HG02973 (cell line): ENCODE measurements at regions not wholly inside any gene's neighbourhood (a gene's known extent, or its start where the extent isn't known, plus 50 kb on each side); places are given as distances from the start of the nearest gene placed in this dataset.
A peak's percentile ranks its signal among the peaks of the same experiment; 100 is the strongest.

Experiments used
- ATAC-seq: cut with Tn5 transposase; IDR thresholded peaks from one replicate; pipeline ENCODE4 v1.9.1; 2021; ENCODE audit warnings: moderate library complexity; ENCODE audit not compliant: unreplicated experiment

DNA sequence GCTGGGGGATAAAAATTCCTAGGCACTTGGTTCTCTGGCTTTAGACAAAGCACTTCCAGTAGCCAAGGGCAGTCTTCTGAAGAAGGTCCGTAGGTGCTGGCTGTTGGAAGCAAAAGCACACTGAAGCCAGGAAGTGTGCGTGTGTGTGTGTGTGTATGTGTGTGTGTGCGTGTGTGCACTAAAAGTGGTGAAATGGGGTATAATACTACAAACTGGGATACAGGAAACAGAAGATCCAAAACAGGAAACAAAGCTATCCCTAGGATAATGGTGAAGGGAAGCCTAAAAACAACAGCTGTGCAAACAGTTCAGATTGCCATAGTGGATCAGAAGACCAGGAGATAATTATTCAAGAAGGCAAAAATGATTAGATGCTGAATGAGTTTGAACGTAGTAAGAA is 103.4 kb downstream of the IL20RB start:
- no peak for ATAC-seq

DNA sequence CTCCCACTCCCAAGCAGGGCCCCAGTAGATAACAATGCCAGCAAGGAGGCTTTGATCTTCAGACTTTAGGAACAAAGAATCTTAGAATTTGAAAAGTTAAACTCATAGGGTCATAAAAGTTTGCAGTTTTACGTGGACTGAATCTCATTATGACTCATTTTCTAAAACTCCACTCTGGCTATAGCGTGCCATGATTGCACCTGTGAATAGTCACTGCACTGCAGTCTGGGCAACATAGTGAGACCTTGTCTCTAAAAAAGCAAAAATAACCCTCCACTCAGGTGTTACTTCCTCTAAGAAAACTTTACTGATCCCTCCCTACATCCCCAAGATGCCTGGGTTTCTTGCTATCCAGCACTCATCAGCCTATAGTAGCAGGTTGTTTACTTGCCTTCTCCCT is 104.5 kb downstream of the IL20RB start:
- peak; percentile 92 for ATAC-seq

DNA sequence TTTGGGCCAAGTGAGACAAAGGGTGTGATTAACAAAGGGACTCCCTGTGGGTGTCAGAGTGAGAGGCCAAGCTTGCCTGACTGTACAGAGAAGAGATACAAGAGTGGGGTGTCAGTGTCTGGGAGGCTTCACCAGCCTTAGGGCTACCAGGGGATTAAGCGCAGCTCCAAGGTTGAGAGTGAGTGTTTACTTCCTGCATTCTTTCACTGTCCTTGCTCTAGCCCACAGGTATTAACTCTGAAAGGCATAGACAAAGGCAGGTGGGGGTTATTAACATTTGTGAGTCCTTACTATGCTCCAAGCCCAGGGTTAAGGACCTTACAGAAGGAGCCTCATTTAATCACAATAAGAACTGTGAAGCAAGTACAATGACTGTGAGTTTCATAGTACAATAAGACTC is 107.6 kb downstream of the IL20RB start:
- ATAC-seq: no peak

DNA sequence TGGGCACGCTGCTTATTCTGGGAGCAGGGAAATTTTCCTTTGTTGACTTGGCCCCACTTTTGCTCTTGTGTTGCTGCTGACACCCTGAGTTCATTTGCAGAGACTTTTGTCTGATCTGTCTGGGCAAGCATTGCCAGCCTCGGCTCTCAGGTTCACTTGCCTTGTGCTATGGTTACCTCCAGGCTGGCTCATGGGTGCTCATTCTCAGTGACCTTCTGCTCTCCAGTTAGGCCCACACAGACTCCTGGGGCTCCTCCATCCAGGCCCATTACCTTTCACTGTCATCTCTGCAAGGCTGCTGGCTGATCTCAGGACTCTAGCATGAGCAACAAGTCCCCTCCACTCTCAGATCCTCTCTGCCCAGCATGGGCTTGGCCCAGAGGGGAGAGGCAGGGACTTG is 108.3 kb downstream of the IL20RB start:
- ATAC-seq: no peak

DNA sequence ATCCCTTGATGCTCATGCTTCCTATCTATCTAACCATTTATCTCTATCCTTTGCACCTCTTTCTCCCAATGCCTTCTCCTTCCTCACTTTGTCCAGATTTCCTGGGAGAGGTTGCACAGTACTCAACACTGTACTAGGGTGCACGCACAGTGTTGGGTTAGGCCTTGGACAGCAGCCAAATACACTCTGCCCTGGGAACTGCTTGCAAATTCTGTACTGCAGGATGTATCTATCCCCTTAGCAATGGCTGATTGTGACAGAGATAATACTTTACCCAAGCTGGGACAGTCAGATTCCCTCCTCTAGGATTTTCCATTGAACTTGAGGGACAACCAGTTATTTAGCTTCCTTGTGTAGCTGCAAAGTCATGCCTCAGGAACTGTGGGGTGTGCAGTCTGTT is 113.3 kb downstream of the IL20RB start:
- ATAC-seq: no peak

DNA sequence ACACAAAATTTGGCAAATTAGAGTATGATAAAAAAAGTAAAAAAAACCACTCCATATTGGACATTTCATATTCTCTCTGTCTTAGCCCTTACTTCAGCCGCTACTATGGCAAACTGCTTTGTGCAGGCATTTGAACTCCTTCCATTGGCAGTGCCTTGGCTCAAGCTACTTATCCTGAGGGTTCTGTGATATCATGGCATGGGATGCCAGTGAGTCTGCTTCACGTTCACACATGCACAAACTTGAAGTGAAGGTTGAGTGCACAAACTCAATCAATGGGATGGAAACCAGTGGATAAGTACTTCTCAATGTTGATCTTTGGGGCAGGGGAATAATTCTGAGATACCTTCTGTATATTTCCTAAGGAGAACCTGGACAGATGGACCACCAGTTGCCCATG is 117.2 kb downstream of the IL20RB start:
- no peak for ATAC-seq

DNA sequence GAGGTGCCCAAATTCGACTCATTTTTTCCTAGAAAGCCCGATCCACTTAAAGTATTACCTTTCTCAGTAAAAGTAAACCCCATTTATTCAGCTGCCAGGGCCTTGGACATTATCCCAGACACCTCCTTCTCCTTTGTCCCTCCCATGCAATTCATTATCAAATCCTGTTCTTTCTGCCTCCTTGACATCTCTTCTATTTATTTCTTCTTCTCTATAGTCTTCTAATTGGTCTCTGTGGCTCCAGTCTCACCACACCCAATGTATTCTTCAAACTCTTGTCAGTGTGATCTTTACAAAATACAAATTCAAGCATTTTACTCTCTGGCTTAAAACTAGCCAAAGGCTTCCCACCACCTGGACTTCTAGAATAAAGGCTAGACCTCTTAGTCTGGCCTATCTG is 120.3 kb downstream of the IL20RB start:
- ATAC-seq: no peak

DNA sequence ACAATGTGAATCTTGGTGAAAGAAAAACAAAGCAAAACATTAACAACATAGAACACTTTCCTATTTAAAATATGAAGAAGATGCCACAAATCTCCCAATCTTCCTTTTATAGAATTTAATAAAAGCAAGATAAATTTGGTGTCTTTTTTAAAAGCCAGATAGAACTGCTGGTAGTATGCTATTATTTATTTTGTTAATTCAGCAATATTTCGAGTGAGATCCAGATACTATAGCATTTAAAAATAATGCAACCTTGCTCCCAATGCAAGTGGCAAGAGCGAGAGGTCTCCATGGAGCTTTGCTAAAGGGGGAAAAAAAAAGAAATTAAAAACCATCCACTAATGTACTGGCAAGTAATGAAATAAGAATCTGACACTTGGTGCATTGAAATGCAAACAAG is 121.8 kb downstream of the IL20RB start:
- no peak for ATAC-seq

DNA sequence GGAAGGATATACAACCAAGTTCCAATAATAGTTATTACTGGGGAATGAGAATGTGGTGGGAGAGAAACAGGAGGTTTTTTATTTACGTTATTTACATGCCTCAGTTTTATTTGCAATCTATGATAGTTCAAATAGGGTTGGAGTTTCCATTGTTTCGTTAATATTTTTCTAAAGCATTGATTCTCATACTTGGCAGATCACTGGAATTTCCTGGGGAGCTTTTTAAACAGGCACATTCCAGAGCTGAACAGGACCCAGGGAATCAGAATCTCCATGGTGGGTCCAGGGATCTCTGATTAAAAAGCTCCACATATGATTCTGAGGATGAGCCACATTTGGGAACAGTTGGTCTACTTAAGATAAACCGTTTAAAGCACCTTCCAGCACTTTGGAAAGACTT is 123.9 kb downstream of the IL20RB start:
- no peak for ATAC-seq

DNA sequence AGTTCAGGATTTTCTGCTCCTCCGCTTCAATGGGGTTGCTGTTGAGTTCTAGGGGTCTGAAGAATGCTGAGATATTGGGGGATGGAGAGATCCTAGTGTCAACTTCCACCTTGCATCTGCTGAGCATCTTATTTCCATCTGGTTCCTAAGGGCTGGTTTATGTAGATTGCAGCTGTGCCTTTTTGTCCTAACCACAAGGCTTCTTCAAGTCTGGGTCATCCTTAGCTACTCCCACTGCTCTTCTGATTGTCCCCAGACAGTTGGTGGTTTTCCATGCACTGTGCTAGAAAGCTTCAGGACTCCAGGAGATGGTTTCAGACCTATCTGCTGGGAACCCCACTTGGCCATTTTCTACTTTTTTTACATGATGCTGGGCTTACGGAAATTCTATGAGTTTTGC is 125.0 kb downstream of the IL20RB start:
- ATAC-seq: no peak

DNA sequence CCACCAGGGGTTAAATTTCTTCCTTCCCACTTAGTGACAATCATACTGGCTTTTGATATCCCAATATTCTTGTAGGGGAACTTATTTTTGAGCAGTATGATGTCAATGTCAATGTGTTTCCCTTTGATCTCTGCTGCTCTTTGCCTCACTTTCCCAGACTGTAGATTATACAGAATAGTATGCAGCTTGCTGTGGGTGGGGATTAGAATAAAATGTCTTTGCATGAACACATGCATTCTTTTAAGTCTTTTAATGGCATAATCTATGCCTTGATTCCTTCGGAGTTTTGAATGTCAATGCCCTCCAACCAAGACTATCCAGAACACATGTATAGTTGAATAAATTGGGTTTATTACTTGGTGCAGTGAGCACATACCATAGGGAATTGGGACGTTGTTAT is 125.5 kb downstream of the IL20RB start:
- no peak for ATAC-seq

DNA sequence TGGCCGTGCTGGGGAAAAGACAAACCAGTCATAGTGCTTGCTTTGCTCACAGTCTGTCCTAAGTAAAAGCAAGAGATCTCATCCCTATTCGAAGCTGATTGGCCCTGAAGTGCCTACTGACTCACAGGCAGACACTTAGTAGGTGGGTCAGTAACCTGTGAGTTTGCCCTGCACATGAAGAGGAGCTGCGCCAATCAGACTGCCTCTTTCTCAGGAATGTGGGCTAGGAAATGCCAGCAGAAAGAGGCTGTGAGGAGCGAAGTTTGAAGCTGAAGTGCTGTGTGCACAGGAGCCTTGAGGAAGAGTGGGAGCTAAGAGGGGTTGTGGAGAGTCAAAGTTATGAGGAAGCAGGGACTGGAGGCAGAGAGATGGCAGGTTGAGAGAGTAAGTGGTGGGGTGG is 126.8 kb downstream of the IL20RB start:
- no peak for ATAC-seq

DNA sequence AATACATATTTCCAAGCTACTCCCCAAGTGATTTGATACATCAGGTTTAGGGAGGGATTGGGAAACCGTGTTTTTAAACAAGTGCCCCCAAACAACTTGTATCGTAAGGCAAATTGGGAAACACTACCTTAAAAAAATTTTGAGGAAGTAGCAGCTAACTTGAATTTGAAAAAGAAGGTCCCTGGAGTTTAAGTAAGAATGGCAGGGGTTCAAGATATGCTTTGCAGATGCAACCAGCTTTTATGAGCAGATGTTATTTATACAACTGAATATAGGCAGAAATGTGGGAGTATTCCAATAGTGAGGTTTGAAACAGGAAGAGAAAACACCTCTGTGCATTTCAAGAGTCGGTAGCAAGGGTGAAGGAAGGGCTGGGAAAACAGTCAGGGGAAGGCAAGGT is 139.6 kb downstream of the IL20RB start:
- no peak for ATAC-seq

DNA sequence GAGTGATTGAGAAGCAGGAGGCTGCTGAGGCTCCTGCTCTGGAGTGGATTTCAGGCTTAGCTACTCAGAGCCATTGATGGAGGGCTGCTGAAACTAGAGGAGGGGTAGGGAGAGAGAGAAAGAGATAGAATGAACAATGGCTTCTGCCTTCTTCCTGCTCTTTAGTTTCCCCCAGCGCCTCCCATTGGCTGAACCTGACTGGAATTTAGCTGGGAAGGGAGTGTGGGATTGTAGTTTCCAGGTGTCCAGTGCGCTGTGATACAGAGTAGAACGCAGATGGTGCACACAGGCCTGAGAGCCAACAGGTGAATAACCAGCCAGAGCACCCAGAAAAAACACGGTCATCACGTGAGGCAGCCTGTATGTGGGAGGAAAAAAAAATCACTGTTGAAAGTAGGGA is 140.1 kb downstream of the IL20RB start:
- ATAC-seq: no peak

DNA sequence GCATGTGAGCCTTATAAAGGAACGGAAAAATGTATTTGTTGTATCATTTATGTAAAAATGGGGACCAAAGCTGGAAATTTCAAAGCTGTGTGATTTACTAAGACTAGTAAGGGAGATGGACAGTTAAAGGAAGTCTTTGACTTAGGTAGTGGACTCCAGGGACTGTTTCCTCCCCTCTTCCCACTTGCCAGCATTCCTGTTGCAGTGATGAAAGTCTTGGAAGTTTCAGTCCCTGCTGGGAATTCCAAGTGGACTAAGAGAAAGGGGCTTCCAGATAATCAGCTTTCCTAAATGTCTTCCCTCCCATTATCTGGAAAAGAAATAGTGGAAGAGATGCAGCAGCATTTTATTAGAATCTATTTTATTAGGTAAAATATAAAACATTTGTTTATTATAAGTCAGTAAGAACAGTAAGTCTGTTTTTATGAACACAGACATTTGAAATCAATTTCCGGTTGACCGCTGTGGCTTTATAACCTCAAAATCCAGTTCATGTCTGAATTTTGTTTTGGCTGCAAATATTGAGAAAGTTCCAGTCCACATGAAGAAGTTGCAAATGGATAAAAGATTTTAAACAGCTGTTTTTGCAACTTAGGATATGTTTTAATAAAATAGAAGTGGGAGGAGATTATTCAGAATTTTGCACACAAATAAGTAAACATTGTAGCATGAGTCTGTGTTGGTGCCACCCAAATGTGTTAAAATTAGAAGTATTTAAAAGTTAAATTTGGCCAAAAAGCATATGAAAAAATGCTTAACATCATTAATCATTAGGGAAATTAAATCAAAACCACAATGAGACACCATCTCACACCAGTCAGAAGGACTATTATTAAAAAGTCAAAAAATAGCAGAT is 141.8 kb downstream of the IL20RB start:
- ATAC-seq: no peak

DNA sequence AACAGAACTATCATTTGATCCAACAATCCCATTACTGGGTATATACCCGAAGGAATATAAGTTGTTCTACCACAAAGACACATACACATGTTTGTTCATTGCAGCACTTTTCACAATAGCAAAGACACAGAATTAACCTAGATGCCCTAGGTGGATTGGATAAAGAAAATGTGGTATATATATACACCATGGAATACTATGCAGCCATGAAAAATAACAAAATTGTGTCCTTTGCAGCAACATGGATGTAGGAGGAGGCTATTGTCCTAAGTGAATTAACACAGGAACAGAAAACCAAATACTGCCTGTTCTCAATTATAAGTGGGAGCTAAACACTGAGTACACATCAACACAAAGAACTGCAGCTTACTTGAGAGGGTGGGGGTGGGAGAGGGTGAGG is 142.5 kb downstream of the IL20RB start:
- ATAC-seq: no peak

DNA sequence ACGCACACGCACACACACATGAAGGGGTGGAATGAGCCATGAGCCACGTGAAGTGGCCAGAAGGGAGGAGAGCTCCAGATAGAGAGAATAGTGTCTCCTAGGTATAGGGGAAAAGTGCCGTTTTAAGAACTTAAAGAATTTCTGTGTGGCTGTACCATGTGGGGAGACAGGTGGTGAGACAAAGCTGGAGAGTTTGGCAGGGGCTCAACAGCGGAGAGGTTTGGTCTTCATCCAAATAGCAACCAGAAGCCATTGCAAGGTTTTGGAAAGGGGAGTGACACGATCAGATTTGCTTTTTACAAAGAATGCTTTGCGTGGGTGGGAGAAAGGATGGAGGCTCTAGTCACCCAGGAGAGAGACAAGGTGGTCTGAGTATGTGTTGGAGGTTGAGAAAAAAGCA is 146.0 kb downstream of the IL20RB start:
- ATAC-seq: no peak

DNA sequence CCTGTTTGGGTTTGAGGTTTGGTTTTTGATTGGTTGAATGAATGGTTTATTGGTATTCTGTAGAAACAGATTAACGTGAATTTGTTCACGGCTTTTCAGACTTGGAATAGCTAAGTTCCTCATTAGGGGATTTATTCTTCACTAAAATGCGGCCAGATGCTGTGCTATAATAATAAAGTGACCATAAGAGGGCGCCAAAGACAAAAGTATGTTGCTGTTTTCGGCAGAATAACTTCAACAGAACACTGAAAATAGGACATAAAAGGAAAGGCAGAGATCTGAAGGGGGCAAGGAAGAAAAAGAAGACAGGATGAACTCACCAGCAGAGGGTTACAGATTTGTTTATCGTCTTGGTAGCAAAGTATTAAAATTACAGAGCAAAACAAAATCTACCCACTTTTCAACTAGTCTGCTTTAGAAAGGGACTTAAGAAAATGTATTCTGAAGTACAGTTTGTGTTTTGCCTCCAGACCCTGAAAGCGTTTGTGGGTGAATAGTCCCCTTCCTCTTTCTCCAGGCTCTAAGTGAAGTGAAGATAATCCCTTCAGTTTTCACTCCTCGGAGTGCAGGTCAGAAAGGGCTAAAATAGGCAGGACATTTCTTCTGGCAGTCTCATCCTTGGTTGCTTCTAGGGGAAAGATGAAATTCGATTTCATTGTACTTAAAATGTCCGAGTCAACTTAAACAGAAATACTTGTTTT is 147.6 kb downstream of the IL20RB start:
- ATAC-seq: no peak

DNA sequence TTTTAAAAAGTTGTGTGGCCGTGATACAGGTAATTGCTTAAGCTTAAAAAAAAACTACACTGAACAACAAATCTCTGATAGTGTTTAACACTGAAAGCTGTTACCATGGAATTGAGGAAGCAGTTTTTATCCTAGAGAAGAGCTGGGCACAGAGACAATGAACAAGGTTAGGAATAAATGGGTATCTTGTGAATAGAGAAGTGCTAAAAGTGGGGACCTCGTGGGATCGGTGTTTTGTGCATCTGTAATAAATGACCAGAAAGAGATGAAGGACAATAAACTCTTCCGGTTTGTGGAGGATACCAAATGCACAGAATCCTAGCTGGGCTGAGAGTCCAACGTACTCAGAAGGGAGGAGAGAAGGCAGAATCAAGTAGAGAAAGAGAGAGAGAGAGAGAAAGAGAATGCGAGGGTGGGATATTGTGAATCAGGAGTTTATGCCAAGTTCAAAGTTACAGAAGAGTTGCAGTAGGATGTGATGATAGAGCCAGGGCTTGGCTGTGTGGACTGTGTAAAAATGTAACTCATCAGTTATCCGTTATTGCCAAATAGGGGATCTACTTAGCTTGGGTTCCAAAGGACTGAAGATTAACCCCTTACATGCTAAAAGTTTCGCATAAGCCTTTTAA is 148.9 kb downstream of the IL20RB start:
- ATAC-seq: no peak

DNA sequence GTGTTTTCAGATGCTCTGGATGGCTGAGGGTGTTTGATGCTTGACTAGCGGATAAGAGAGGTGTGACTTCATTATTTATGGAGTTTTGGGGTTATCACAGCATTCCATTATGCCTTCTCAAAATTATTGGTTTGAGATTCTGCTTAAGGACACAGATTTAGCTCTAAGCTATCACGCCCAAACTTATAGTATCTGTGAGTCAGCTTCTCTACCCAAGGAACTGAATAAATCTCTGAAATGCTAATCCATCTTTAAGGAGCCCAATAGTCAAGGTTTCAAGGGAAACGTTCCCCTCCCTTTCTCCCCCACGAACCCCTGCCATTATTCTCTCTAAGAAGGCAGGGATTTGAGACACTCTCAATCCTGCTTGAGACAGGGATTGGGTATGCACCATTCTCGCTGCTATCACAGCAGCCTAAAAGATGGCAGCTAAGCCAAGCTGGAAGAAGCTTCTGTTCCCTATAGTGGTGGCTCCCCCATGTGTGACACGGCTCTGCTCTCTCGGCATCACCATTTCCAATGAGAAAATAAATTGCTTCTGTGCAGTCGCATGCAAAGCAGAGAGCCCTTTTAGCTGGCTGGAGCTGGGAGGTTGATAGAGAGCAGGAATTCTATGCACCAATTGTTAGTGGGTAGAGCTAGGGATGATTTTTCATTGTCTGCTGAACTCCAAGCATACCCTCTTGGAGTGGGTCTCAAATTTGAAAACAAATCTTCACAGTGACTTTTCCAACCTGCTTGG is 151.1 kb downstream of the IL20RB start:
- no peak for ATAC-seq

DNA sequence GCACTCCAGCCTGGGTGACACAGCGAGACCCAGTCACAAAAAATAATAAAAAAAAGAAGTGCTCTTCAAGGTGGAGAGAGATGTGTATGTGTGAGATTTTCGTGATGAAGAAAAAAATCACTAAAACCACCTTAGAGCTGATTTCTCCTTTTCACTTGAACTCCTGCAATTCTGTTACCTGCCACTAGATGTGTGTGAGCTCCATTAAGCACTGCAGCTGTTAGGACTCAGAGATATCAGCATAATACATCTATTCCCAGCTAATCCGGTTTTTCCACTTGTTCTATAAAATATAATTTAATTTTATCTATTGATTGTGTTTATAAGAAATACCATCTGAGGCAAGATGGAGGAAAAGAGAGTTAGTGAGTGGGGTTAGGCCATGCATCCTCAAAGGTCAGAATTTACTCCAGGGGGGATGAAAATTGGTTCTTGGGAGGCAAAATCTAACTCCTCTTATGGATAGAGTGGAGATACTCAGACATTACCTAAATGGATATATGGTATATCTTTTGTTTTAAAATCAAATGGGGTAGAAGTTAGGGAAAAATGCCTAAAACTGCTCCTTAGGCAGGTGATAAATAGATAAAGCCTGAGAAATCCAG is 152.7 kb downstream of the IL20RB start:
- ATAC-seq: peak; percentile 84
